GM18498 (cell line): ENCODE measurements at regions not wholly inside any gene's neighbourhood (a gene's known extent, or its start where the extent isn't known, plus 50 kb on each side); places are given as distances from the start of the nearest gene placed in this dataset.

Source experiments
- ATAC-seq: cut with Tn5 transposase; IDR thresholded peaks from one replicate; pipeline ENCODE4 v1.9.1; 2021; ENCODE audit warnings: mild to moderate bottlenecking, moderate library complexity; ENCODE audit not compliant: unreplicated experiment

DNA sequence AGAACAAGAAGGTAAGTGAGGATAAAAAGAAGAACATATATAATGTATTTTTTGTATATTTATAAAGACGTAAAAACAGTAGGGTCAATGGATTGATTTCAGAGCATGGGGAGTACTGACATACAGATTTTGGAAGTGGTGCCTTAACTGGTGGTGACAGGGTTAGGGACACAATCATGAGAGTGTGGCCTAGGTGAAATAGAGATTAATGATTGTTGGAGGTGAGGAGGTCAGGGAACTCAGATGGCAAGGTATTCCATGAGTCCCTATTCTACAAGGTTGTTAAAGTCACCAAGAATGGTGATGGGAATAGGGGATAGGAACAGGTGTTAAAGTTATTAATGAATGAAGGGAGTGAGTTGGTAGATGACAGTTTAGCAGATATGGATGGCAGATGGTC, 210.8 kb downstream of the SEMA6A start:
- ATAC-seq, result no peak

DNA sequence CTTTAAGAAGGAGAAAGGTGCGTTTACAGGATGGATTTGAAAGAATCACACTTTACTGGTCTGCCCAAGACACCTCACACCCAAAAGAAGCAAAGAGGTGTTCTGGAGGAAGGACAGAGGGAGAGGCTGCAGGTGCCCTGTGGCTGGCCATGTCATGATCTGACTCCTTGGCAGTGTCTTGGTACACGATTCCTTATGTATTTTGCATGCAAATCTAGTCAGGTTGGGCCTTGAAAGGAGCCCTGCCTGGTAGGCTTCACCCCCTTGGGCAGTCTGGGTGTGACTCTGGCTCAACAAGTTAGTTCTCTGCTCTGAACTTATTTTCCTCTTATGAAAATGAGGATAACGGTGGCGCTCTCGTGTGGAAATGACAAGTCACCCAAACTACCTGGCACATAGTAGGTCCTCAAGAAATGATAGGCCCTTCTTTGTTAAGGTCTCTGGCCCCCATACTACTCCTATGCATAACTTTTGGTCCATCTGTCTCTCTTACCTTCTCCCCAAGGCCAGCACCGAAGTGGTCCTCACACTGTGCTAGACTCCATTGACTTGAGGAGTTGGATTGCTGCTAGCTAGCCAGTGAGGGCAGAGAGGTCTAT, 212.5 kb downstream of the SEMA6A start:
- no peak for ATAC-seq

DNA sequence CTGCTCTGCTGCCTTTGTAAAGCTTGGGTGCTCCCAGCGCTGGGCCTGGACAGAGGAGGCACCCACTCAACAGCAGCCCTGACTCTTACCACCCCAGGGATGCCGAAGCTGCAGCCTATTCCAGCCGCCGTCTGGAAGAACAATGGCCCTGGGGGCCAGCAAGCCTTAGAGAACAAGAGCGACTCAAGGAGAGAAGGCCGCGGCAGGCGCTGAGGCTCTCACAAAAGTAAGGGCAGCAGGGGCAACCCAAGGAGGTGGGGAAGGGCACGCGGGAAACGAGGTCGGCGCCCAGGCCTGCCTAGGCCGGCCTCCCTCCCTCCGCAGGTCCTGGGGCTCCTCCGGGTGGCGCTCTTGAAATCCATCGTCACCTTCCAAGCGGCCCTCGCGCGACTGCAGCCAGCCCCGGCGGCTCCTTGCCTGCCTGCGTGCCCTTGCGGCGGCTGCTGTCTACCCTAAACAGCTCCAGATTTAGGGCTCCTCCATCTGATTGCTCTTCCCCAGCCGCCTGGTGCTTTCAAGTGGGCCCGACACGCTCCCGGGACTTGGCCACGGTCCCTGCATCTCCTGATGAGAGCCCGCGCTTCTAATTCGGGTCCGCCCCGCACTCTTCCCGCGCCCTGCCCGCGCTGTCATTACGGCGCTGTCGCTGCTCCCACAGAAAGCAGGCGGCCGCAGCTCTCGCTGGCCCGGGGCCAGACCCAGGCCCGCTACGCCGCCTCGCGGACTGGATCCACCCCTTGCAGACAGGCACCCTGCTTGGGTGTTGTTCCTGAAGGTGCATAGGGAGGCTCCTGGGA, 213.3 kb downstream of the SEMA6A start:
- ATAC-seq, result no peak

DNA sequence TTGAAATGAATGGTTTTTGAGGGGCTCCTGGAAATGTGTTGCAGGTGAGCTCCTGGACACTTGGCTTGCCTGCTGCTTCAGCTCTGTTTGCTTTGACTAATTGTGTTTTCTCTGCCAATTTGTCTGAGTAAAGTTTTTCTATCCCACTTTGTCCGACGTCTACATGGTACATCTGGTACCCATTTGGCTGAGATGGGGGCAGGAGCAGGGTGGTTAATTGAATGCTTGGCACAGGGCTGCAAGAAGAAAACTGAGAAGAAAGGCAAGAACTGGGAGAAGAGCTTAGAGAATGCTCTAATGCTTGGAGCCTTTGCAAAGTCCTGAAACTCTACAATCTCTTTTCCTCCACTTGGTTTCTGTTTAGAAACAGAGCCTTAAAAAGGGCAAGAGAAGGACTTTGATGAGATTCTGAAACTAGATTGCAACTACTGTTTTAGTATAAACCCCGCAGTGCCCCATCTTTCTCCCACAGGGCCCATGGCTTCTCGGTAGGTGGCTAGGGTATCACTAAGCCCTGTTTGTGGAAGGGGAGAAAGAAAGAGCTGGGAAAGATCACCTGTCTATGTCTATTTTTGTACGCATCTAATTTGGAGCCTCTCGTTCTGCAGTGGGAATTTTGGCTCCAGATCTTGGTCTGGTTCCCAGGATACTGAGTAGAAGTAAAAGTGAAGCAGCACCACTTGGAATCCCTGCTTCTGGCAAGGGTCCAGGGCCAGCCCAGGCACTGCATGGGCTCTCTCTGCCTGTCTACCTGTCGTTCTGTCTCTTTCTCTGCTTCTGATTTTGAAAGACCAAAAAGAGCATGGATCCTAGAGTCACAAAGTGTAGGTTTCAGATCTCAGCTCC, 214.4 kb downstream of the SEMA6A start:
- ATAC-seq, result peak; percentile 31

DNA sequence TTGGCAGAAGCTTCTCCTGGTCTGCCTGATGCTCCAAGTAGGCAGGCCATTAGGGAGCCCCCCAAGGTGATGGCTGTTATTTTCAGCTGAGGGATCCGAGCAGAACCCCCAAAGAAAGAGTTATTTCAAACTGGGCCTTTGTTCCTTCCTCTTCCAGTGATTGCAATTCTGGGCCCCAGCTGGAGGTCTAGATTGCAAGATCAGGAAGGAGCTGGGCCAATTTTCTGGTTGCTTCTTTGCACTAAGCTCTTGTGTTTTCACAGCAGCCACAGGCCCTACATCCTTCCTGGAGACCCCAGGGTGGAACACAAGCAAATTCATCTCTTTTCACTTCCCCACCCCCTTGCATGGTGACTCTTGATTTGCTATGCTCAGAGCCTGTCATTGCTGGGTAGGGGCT, 215.0 kb downstream of the SEMA6A start:
- no peak for ATAC-seq

DNA sequence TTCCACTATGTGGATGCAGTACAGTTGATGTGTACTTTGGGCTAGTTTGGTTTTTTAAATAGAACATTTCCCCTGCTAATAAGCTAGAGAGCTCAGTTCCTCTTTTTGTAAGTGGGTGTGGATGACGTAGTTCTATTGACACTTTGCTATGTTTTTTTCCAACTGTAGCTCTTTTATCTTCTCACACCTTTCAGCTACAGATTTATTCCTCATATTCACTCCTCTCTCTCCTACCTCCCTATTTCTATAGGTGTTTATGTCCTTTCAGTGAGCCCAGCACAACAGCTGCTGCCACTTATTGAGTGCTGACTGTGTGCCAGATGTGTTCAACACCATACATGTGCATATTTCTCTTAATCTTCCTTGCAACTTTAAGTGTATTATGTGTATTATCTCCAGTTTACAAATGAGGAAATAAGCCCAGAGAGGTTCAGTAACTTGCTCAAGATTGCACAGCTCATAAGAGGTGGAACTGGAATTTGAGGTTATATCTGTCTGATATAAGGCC, 215.7 kb downstream of the SEMA6A start:
- peak; percentile 97 for ATAC-seq

DNA sequence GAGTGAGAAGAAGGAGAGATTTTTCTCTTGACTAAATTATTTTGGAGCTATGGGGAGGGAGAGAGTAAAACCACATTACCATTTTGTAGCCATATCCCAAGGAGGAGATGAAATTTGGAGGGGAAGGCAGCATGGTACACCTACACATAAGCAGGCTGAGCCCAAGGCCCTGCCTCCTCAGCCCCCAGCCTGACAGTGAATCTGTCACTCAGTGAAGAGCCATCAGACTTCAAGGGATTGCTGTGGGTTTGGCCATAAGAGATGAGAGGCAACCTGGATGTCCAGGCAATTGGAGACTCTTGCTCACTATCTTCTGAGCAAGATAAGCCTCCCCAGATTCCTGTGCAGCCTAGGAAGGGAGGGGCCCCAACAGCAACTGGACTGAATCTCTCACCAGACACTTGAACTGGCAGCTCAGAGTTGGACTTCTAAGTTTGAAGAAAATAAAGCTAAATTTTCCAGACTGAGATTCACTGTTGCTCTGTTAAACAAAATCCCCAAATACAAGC, 216.6 kb downstream of the SEMA6A start:
- no peak for ATAC-seq

DNA sequence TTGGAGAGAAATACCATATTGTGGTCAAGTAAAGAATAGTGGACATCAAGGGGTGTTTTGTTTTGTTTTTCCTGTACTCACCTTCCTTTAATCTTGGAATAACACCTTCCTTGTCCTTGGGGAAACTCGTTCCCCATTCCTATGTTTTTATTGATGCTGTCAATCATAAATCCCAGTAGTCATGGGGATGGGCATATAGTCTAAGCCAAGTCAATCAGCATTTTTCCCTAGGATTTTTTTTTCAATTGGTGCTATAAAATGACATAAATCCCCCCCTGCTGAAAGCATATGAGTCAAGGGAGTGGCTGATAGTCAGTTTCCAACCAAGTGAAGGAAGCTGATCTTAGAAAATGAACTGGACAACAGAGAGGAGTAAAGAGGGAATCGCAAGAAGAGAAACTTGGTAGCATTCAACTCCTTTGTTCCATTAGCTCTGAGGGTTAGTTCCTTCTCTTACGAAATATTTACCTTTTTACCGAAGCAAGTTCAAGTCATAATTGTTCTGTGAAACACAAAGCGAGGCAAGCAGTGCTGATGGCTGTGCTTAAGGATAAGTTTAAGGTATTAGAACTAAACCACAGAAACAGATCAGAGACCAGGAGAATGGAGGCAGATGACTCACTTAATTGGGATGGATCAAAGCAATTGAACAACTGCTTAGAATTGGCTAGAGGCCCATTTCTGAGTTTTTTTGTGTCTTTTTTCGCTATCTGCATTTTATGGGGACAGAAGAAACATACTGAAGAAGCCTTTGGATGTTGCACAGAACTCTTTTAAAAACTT, 218.6 kb downstream of the SEMA6A start:
- no peak for ATAC-seq

DNA sequence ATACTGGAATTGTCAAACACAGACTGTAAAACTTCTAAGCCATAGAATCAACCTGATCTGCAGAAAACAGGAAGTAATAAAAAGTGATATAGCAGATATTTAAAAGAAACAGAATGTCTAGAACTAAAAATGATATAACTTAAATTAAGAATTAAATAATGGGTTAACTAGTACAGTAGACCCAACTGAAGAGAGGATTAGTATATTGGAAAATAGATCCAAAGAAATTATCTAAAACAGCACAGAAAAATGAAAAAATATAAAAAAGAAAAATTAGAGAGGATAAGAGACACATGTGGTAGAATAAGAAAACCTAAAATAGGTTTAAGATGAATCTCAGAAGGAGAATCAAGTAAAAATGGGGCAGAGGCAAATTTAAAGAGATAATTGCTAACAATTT, 219.9 kb downstream of the SEMA6A start:
- no peak for ATAC-seq

DNA sequence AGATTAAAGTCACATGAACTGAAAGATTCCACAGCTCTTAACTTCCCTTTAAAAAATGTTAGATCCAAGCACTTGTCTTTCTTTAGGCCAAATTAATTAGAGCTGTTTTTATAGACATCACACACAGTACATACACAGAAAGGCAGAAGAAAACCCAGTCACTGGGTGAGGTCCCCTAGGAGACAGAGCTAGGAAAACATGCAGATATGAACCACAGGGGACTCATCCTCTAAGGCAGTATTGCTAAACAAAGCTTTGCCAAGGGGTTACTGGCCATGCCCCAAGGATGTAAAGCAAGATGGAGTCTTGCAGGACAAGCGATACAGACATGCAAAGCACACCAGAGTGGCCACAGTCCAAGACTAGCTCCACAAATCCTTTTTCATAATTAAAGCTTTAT, 227.0 kb downstream of the SEMA6A start:
- no peak for ATAC-seq

DNA sequence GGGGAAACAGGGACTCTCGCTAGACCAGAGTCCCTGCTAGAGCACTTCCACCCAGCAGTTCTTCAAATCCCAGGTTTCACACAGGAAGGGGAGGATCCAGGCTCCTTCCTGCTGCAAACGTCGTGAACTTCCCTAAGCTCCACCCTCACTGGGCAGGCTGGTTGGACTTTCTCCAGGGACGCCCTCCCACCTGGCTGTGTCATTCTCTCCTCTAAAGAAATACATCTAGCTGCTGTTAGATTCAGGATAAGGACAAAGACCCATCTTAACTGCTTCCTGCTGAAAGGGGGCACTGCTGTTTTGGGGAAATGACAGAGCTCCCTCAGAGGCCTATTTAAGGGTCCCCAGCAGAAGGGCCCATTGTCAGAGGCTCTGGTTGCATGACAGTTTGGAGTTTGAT, 230.7 kb downstream of the SEMA6A start:
- ATAC-seq, result no peak
